Gastrocnemius medialis (tissue), 4 donors: ENCODE measurements at regions not wholly inside any gene's neighbourhood (a gene's known extent, or its start where the extent isn't known, plus 50 kb on each side); places are given as distances from the start of the nearest gene placed in this dataset.

Experiments used
- CTCF ChIP-seq, 5 experiments: fragments of 450-650 bp in 3 of 5; fragments of 200-600 bp in 2 of 5; sonication (generic) in 2 of 5; IDR thresholded peaks in 4 of 5; conservative IDR thresholded peaks in 1 of 5; 1 replicate in 4 of 5; 2 replicates in 1 of 5; pipeline ENCODE4 v1.5.1; 2016 to 2019; ENCODE audit warnings: antibody characterized with exemption in 5 of 5, mild to moderate bottlenecking in 3 of 5, moderate library complexity in 3 of 5
- POLR2A ChIP-seq, 2 donors: fragments of 450-650 bp; IDR thresholded peaks; one replicate each; pipeline ENCODE4 v1.6.1; 2017; ENCODE audit warnings: antibody characterized with exemption in 2 of 2, mild to moderate bottlenecking in 2 of 2, moderate library complexity in 2 of 2

- TF ChIP-seq CTCF (IDR thresholded peaks at IDR 0.05 in 4 of 5, conservative IDR thresholded peaks at IDR 0.05 in 1 of 5) (no peak), POLR2A (IDR thresholded peaks at IDR 0.05) (no peak)
Measured at GRCh38 chr2:116935097-116935814, 879.2 kb upstream of the DDX18 start.
